Neuronal stem cell (in vitro differentiated cells): ENCODE measurements at regions not wholly inside any gene's neighbourhood (a gene's known extent, or its start where the extent isn't known, plus 50 kb on each side); places are given as distances from the start of the nearest gene placed in this dataset.

ENCODE experiments used
- DNase-seq: peaks from one replicate; pipeline ENCODE4 v3.0.0-alpha.2; 2013; ENCODE audit warnings: low spot score
- H2AFZ ChIP-seq: one replicate; pipeline ENCODE4 v1.6.1; 2013; ENCODE audit warnings: mild to moderate bottlenecking, low read length, inconsistent platforms
- H2AK5ac ChIP-seq: 2 replicates; pipeline ENCODE4 v1.6.1; 2013; ENCODE audit warnings: low read depth, mild to moderate bottlenecking, inconsistent platforms, low read length, moderate library complexity, mixed read lengths
- H2BK120ac ChIP-seq: 2 replicates; pipeline ENCODE4 v1.6.1; 2013; ENCODE audit warnings: low read depth, mild to moderate bottlenecking, inconsistent platforms, low read length, moderate library complexity, mixed read lengths
- H2BK12ac ChIP-seq: one replicate; pipeline ENCODE4 v1.6.1; 2013; ENCODE audit warnings: low read length, inconsistent platforms
- H2BK15ac ChIP-seq: 2 replicates; pipeline ENCODE4 v1.6.1; 2013; ENCODE audit warnings: mild to moderate bottlenecking, low read length, inconsistent platforms, mixed read lengths
- H2BK5ac ChIP-seq: one replicate; pipeline ENCODE4 v1.6.1; 2013; ENCODE audit warnings: inconsistent platforms, mild to moderate bottlenecking, low read length, moderate library complexity
- H3K14ac ChIP-seq: one replicate; pipeline ENCODE4 v1.6.1; 2013; ENCODE audit warnings: low read length, inconsistent platforms
- H3K18ac ChIP-seq: 2 replicates; pipeline ENCODE4 v1.6.1; 2013; ENCODE audit warnings: low read length, inconsistent platforms
- H3K23ac ChIP-seq: 2 replicates; pipeline ENCODE4 v1.6.1; 2013; ENCODE audit warnings: low read depth, mild to moderate bottlenecking, mixed read lengths, low read length, inconsistent platforms; ENCODE audit not compliant: poor library complexity
- H3K27ac ChIP-seq: replicated peaks from 3 replicates; pipeline ENCODE4 v1.5.1; 2013; ENCODE audit warnings: low read length, inconsistent platforms
- H3K27me3 ChIP-seq, 3 experiments: 2 replicates each; pipeline ENCODE4 v1.6.1; 2013; ENCODE audit warnings: low read length in 3 of 3, mild to moderate bottlenecking in 2 of 3, inconsistent platforms in 1 of 3, low read depth in 1 of 3, mixed read lengths in 1 of 3, moderate library complexity in 1 of 3; ENCODE audit not compliant: control insufficient read depth in 3 of 3, insufficient read depth in 3 of 3
- H3K36me3 ChIP-seq, 2 donors: replicated peaks in 1 of 2; 2 replicates each; pipeline ENCODE4 v1.6.1; 2013; ENCODE audit warnings: low read length in 2 of 2; ENCODE audit not compliant: control insufficient read depth in 2 of 2, insufficient read depth in 2 of 2
- H3K4ac ChIP-seq: 2 replicates; pipeline ENCODE4 v1.6.1; 2013; ENCODE audit warnings: inconsistent platforms, mild to moderate bottlenecking, low read length, moderate library complexity
- H3K4me1 ChIP-seq, 2 donors: 1 replicate in 1 of 2; 2 replicates in 1 of 2; pipeline ENCODE4 v1.6.1; 2013; ENCODE audit warnings: low read length in 2 of 2, low read depth in 1 of 2; ENCODE audit not compliant: control insufficient read depth in 2 of 2, insufficient read depth in 1 of 2
- H3K4me2 ChIP-seq: one replicate; pipeline ENCODE4 v1.6.1; 2013; ENCODE audit warnings: mild to moderate bottlenecking, low read length, inconsistent platforms; ENCODE audit not compliant: insufficient read depth, poor library complexity, severe bottlenecking
- H3K4me3 ChIP-seq, 2 donors: 2 replicates each; pipeline ENCODE4 v1.5.1; 2013; ENCODE audit warnings: low read length in 2 of 2, mild to moderate bottlenecking in 2 of 2, inconsistent platforms in 1 of 2, moderate library complexity in 1 of 2
- H3K79me1 ChIP-seq: one replicate; pipeline ENCODE4 v1.6.1; 2013; ENCODE audit warnings: low read depth, mild to moderate bottlenecking, inconsistent platforms, low read length, moderate library complexity
- H3K9ac ChIP-seq: one replicate; pipeline ENCODE4 v1.6.1; 2013; ENCODE audit warnings: mild to moderate bottlenecking, low read depth, low read length, inconsistent platforms; ENCODE audit not compliant: poor library complexity
- H3K9me3 ChIP-seq, 2 donors: replicated peaks in 1 of 2; 2 replicates each; pipeline versions ENCODE3 to v1.6.1; 2013; ENCODE audit warnings: low read length in 2 of 2, mild to moderate bottlenecking in 2 of 2, inconsistent platforms in 1 of 2, low read depth in 1 of 2, mixed read lengths in 1 of 2, moderate library complexity in 1 of 2; ENCODE audit not compliant: control insufficient read depth in 2 of 2, insufficient read depth in 1 of 2
- H4K8ac ChIP-seq: one replicate; pipeline ENCODE4 v1.6.1; 2013; ENCODE audit warnings: low read depth, mild to moderate bottlenecking, inconsistent platforms, low read length, moderate library complexity
- H4K91ac ChIP-seq: one replicate; pipeline ENCODE4 v1.6.1; 2013; ENCODE audit warnings: low read length, low read depth, mild to moderate bottlenecking, inconsistent platforms; ENCODE audit not compliant: poor library complexity
- WGBS, 2 donors: extraction: QIAGEN DNeasy Blood & Tissue Kit; methylation state at CpG; one replicate each; pipeline ENCODE4 v1.1.7; 2013; ENCODE audit warnings: missing lambda C conversion rate in 2 of 2, mixed read lengths in 1 of 2; ENCODE audit not compliant: insufficient read length in 2 of 2, insufficient replicate concordance in 1 of 2; ENCODE audit errors: extremely low coverage in 2 of 2; 5-methylcytosine and 5-hydroxymethylcytosine counted together

DNA sequence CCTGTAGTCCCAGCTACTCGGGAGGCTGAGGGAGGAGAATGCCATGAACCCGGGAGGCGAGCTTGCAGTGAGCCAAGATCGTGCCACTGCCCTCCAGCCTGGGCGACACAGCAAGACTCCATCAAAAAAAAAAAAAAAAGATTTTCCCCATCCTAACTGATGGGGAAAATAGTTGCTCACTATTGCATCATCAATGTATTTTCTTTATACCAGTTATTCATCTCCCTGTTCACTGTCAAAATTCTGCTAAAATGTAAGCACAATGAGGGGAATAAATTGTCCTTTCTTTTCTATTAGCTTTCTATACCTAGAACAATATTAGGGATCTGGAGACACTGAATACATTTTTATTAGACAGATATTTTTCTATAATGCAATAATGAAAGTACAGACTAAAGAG lies 561.3 kb downstream of the CCER1 start:
- no peak overlapping the region for H4K8ac ChIP-seq

DNA sequence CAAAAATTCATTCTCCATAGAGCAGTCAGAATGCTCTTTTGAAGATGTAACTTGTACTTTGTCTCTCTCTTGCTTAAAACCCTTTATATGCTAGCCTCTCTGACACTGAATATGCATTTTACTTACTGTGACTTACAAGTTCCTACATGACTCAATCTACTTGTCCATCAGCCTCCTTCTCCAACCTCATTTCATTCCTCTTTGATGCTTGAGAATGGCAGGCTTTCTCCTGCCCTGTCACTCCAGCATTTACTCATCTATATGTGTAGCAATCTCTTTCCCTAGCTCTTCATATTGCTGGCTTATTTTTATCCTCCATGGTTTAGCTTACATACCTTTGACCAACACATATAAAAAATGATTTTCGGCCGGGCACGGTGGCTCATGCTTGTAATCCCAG lies 561.9 kb downstream of the CCER1 start:
- Histone ChIP-seq H2BK5ac (no peak overlapping the region), H3K4ac (no peak overlapping the region), H3K27ac (no peak overlapping the region), H2AFZ (no peak overlapping the region), H2BK12ac (no peak overlapping the region), H2BK120ac (no peak overlapping the region), H3K9me3 (peaks cover 0 to 10% of the 10 kb centered on the region in 2 donors), H3K27me3 (no peaks in the 10 kb centered on the region), H3K14ac (no peak overlapping the region), H3K18ac (no peak overlapping the region), H2AK5ac (no peak overlapping the region), H3K4me1 (no peaks in the 10 kb centered on the region), H3K79me1 (no peaks in the 10 kb centered on the region), H3K4me3 (no peak overlapping the region), H3K9ac (no peak overlapping the region), H2BK15ac (no peak overlapping the region), H3K4me2 (no peak overlapping the region), H3K36me3 (no peaks in the 10 kb centered on the region), H4K8ac (no peak overlapping the region), H3K23ac (no peak overlapping the region), H4K91ac (no peak overlapping the region)
- DNase-seq = no peak
- no CpG with 5 or more reads among the region's 3 CpGs for WGBS, 2 donors

More for the DNA sequence above, 561.3 kb downstream of the CCER1 start:
- Histone ChIP-seq H2AFZ (no peak overlapping the region), H3K18ac (no peak overlapping the region), H3K4ac (no peak overlapping the region), H3K4me3 (no peak overlapping the region), H2BK12ac (no peak overlapping the region), H3K4me1 (no peaks in the 10 kb centered on the region), H3K9ac (no peak overlapping the region), H3K23ac (no peak overlapping the region), H2AK5ac (no peak overlapping the region), H3K4me2 (no peak overlapping the region), H2BK5ac (no peak overlapping the region), H3K14ac (no peak overlapping the region), H2BK120ac (no peak overlapping the region), H3K27ac (no peak overlapping the region), H4K91ac (no peak overlapping the region), H2BK15ac (no peak overlapping the region), H3K79me1 (no peaks in the 10 kb centered on the region), H3K27me3 (no peaks in the 10 kb centered on the region), H3K9me3 (peaks cover 0 to 10% of the 10 kb centered on the region in 2 donors), H3K36me3 (no peaks in the 10 kb centered on the region)
- no CpG with 5 or more reads among the region's 5 CpGs for whole genome bisulfite sequencing, 2 donors
- no peak for DNase-seq

DNA sequence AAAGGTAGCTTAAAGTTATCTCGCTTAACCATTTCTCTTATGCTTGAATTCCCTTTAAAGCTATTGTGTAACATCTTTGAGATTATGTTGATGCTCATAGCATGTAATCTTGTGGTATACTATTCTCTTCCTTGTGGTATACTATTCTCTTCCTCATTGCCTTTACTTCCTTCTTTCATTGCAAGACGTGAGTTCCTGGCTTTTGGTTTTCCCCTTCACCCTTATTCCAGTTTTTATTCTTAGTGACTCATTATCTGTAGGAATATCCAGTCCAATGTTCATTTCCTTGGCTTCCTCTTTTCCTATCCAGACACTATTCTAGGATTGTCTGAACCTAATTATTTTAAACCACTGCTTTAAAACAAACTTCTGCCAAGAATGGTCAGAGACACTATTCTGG lies 564.0 kb downstream of the CCER1 start:
- Histone ChIP-seq H3K14ac (no peak overlapping the region), H3K36me3 (no peaks in the 10 kb centered on the region), H3K27me3 (no peaks in the 10 kb centered on the region), H3K23ac (no peak overlapping the region), H3K4me2 (no peak overlapping the region), H4K91ac (no peak overlapping the region), H3K27ac (no peak overlapping the region), H2BK120ac (no peak overlapping the region), H3K4me1 (no peaks in the 10 kb centered on the region), H3K9me3 (no peaks in the 10 kb centered on the region), H4K8ac (no peak overlapping the region), H2AK5ac (no peak overlapping the region), H2BK12ac (no peak overlapping the region), H3K4me3 (no peak overlapping the region), H3K4ac (no peak overlapping the region), H2BK5ac (no peak overlapping the region), H2BK15ac (no peak overlapping the region), H3K9ac (no peak overlapping the region), H3K18ac (no peak overlapping the region), H2AFZ (no peak overlapping the region), H3K79me1 (no peaks in the 10 kb centered on the region)
- no peak for DNase-seq
- no CpG with 5 or more reads among the region's 2 CpGs for WGBS, 2 donors

GRCh38 chr12:90368081-90368480 lies 586.9 kb downstream of the CCER1 start:
- Histone ChIP-seq H2BK12ac (no peak overlapping the region), H3K4ac (no peak overlapping the region), H4K8ac (no peak overlapping the region), H4K91ac (no peak overlapping the region), H3K23ac (no peak overlapping the region), H2BK120ac (no peak overlapping the region), H3K9ac (no peak overlapping the region), H2BK15ac (no peak overlapping the region), H2BK5ac (no peak overlapping the region), H3K14ac (no peak overlapping the region), H2AFZ (no peak overlapping the region), H2AK5ac (no peak overlapping the region), H3K4me2 (no peak overlapping the region), H3K36me3 (no peaks in the 10 kb centered on the region), H3K27ac (no peak overlapping the region), H3K27me3 (no peaks in the 10 kb centered on the region), H3K4me1 (no peaks in the 10 kb centered on the region), H3K4me3 (no peak overlapping the region), H3K79me1 (no peaks in the 10 kb centered on the region), H3K18ac (no peak overlapping the region), H3K9me3 (no peaks in the 10 kb centered on the region)
- no peak for DNase-seq
- WGBS, 2 donors = no CpG with 5 or more reads among the region's 1 CpG
